ENCODE measurements at regions not wholly inside any gene's neighbourhood (a gene's known extent, or its start where the extent isn't known, plus 50 kb on each side); places are given as distances from the start of the nearest gene placed in this dataset.

- TF ChIP-seq, protein P1, sequence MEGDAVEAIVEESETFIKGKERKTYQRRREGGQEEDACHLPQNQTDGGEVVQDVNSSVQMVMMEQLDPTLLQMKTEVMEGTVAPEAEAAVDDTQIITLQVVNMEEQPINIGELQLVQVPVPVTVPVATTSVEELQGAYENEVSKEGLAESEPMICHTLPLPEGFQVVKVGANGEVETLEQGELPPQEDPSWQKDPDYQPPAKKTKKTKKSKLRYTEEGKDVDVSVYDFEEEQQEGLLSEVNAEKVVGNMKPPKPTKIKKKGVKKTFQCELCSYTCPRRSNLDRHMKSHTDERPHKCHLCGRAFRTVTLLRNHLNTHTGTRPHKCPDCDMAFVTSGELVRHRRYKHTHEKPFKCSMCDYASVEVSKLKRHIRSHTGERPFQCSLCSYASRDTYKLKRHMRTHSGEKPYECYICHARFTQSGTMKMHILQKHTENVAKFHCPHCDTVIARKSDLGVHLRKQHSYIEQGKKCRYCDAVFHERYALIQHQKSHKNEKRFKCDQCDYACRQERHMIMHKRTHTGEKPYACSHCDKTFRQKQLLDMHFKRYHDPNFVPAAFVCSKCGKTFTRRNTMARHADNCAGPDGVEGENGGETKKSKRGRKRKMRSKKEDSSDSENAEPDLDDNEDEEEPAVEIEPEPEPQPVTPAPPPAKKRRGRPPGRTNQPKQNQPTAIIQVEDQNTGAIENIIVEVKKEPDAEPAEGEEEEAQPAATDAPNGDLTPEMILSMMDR (IDR thresholded peaks at IDR 0.05; ENCODE audit: low read depth, low read length) = no peak
- no peak for TF ChIP-seq EZH2phosphoT487 (IDR thresholded peaks at IDR 0.05; ENCODE audit: low read depth)
Observed at GRCh38 chr3:127471142-127471541, 119.4 kb downstream of the TPRA1 start.
